ENCODE measurements at regions not wholly inside any gene's neighbourhood (a gene's known extent, or its start where the extent isn't known, plus 50 kb on each side); places are given as distances from the start of the nearest gene placed in this dataset.

GRCh38 chr19:23481043-23481442, 85.8 kb upstream of the ZNF91 start:
- Histone ChIP-seq H2AFZ (no peak overlapping the region), H3K27ac (ENCODE audit: low read depth) (no peak overlapping the region), H4K20me1 (replicated peaks; ENCODE audit: insufficient read depth) (no peaks in the 10 kb centered on the region), H3K79me2 (replicated peaks; ENCODE audit: insufficient read depth) (no peaks in the 10 kb centered on the region), H3K36me3 (ENCODE audit: insufficient read depth) (no peaks in the 10 kb centered on the region), H3K4me1 (ENCODE audit: insufficient read depth) (no peaks in the 10 kb centered on the region), H3K4me2 (no peak overlapping the region), H3F3A (replicated peaks; ENCODE audit: low read depth) (no peaks in the 10 kb centered on the region), H3K4me3 (no peak overlapping the region), H3K27me3 (ENCODE audit: insufficient read depth) (no peaks in the 10 kb centered on the region), H3K9me2 (ENCODE audit: insufficient read depth) (peaks cover 16% of the 10 kb centered on the region)
- Mint-ChIP-seq H3K4me3 (no peak overlapping the region), H3K27me3 (ENCODE audit: insufficient read depth, low read depth, poor library complexity) (no peaks in the 10 kb centered on the region), H3K27ac (no peak overlapping the region), H3K36me3 (ENCODE audit: low read depth) (peaks cover 7% of the 10 kb centered on the region; the same call in 1 of the 3 replicates), H3K9me3 (peaks cover 71% of the 10 kb centered on the region), H3K4me1 (no peaks in the 10 kb centered on the region)
- DNase-seq (ENCODE audit: low spot score): no peak
- no peak for ATAC-seq
- no peak for TF ChIP-seq NANOG (IDR thresholded peaks at IDR 0.05; ENCODE audit: borderline replicate concordance)

DNA sequence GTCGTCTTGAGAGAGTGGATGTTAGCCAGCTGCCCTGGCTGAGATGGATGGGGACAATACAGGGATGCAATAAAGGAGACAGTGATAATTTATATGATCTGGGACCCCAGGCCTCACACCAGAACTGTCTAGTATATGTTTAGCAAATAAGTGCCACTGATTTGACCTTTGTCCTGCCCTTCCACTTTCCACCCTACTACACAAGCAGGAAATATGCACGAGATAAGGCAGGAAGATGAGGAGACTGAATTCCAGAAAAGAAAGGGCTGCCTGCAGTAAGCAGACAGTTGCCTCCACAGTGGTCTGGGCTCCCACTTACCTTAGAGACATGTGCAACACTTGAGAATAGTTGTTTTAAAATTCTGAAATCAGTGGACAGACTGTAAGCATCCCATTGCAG, 80.2 kb upstream of the ZNF91 start:
- Histone ChIP-seq H3K36me3 (ENCODE audit: insufficient read depth) (no peaks in the 10 kb centered on the region), H3K27ac (ENCODE audit: low read depth) (no peak overlapping the region), H3K27me3 (ENCODE audit: insufficient read depth) (peaks cover 24% of the 10 kb centered on the region), H3K79me2 (replicated peaks; ENCODE audit: insufficient read depth) (no peaks in the 10 kb centered on the region), H3K9me2 (ENCODE audit: insufficient read depth) (peaks cover 5% of the 10 kb centered on the region; the same call in 1 of the 2 replicates), H2AFZ (no peak overlapping the region), H4K20me1 (replicated peaks; ENCODE audit: insufficient read depth) (no peaks in the 10 kb centered on the region), H3K4me2 (no peak overlapping the region), H3K4me3 (no peak overlapping the region), H3K4me1 (ENCODE audit: insufficient read depth) (no peaks in the 10 kb centered on the region), H3F3A (replicated peaks; ENCODE audit: low read depth) (no peaks in the 10 kb centered on the region)
- Mint-ChIP-seq H3K4me1 (peaks cover 3% of the 10 kb centered on the region; the same call in 1 of the 3 replicates), H3K27me3 (ENCODE audit: insufficient read depth, low read depth, poor library complexity) (peaks cover 12% of the 10 kb centered on the region), H3K36me3 (ENCODE audit: low read depth) (peaks cover 5% of the 10 kb centered on the region; the same call in 2 of the 3 replicates), H3K9me3 (peaks cover 60% of the 10 kb centered on the region), H3K27ac (no peak overlapping the region), H3K4me3 (no peak overlapping the region)
- ATAC-seq: no peak
- TF ChIP-seq NANOG (IDR thresholded peaks at IDR 0.05; ENCODE audit: borderline replicate concordance) (no peak), POLR2AphosphoS5 (IDR thresholded peaks at IDR 0.05; ENCODE audit: low read depth) (no peak), ZNF462 (CRISPR knock-in tag; IDR thresholded peaks at IDR 0.05) (no peak), ZNF114 (CRISPR knock-in tag; IDR thresholded peaks at IDR 0.05) (no peak), JUNB (IDR thresholded peaks at IDR 0.05; ENCODE audit: unreplicated experiment) (no peak), ZNF331 (CRISPR knock-in tag; IDR thresholded peaks at IDR 0.05; ENCODE audit: low read depth) (no peak), STAT1 (IDR thresholded peaks at IDR 0.05; ENCODE audit: unreplicated experiment) (no peak)
- no peak for DNase-seq (ENCODE audit: low spot score)
